IPS DF 19.7 (cell line): ENCODE measurements at regions not wholly inside any gene's neighbourhood (a gene's known extent, or its start where the extent isn't known, plus 50 kb on each side); places are given as distances from the start of the nearest gene placed in this dataset.
"Not testable (repeated sequence)": the region's sequence is repeated elsewhere in the genome, so short reads cannot be mapped to it uniquely, and the experiment has no call there.

Experiments used
- DNase-seq: peaks from one replicate; pipeline ENCODE4 v3.0.0-alpha.2; 2013; ENCODE audit warnings: low read depth, low spot score

- DNase-seq = no peak
These were observed 201.0 kb upstream of the NABP1 start for GRCh38 chr2:191476901-191477300.

- no peak for DNase-seq
These were observed 198.9 kb upstream of the NABP1 start for GRCh38 chr2:191478799-191479679.

- DNase-seq = no peak
These were observed 198.3 kb upstream of the NABP1 start for GRCh38 chr2:191479680-191480023.

- no peak for DNase-seq
These were observed 196.4 kb upstream of the NABP1 start for GRCh38 chr2:191481305-191482070.

GRCh38 chr2:191483117-191483516 lies 194.8 kb upstream of the NABP1 start:
- DNase-seq = no peak

GRCh38 chr2:191486584-191487320 lies 191.2 kb upstream of the NABP1 start:
- DNase-seq = no peak

GRCh38 chr2:191488135-191488534 lies 189.8 kb upstream of the NABP1 start:
- no peak for DNase-seq

GRCh38 chr2:191489177-191489576 lies 188.8 kb upstream of the NABP1 start:
- DNase-seq = no peak

GRCh38 chr2:191496838-191497237 lies 181.1 kb upstream of the NABP1 start:
- no peak for DNase-seq

- DNase-seq = no peak
These were observed 180.1 kb upstream of the NABP1 start for GRCh38 chr2:191497822-191498221.

GRCh38 chr2:191499050-191499449 lies 178.9 kb upstream of the NABP1 start:
- no peak for DNase-seq

GRCh38 chr2:191499874-191500565 lies 177.9 kb upstream of the NABP1 start:
- DNase-seq = no peak

- DNase-seq = no peak
These were observed 177.4 kb upstream of the NABP1 start for GRCh38 chr2:191500566-191500883.

GRCh38 chr2:191500884-191501560 lies 176.9 kb upstream of the NABP1 start:
- DNase-seq = no peak

- no peak for DNase-seq
These were observed 176.3 kb upstream of the NABP1 start for GRCh38 chr2:191501561-191502168.

- DNase-seq = no peak
These were observed 171.4 kb upstream of the NABP1 start for GRCh38 chr2:191506515-191506914.

GRCh38 chr2:191507252-191507853 lies 170.6 kb upstream of the NABP1 start:
- not testable (repeated sequence) for DNase-seq

GRCh38 chr2:191508738-191509137 lies 169.2 kb upstream of the NABP1 start:
- DNase-seq = no peak

- no peak for DNase-seq
These were observed 165.6 kb upstream of the NABP1 start for GRCh38 chr2:191512216-191512835.

- DNase-seq = no peak
These were observed 165.1 kb upstream of the NABP1 start for GRCh38 chr2:191512874-191513273.
